GM23248 (cell line): ENCODE measurements at regions not wholly inside any gene's neighbourhood (a gene's known extent, or its start where the extent isn't known, plus 50 kb on each side); places are given as distances from the start of the nearest gene placed in this dataset.

Experiments
- DNase-seq: peaks from one replicate; pipeline ENCODE4 v3.0.0-alpha.2; 2015
- H2AFZ ChIP-seq: fragments of 200-600 bp; sonication (generic); 2 replicates; pipeline ENCODE4 v1.6.1; 2016; ENCODE audit warnings: antibody characterized with exemption
- H3F3A ChIP-seq: fragments of 200-600 bp; sonication (generic); 2 replicates; pipeline ENCODE4 v1.6.1; 2016; ENCODE audit warnings: mild to moderate bottlenecking, antibody characterized with exemption, mixed run types; ENCODE audit not compliant: insufficient read depth
- H3K27ac ChIP-seq: fragments of 200-600 bp; sonication (generic); 2 replicates; pipeline ENCODE4 v1.5.1; 2016; ENCODE audit warnings: mild to moderate bottlenecking
- H3K27me3 ChIP-seq: fragments of 200-600 bp; sonication (generic); replicated peaks from 2 replicates; pipeline ENCODE4 v1.6.1; 2016; ENCODE audit warnings: mild to moderate bottlenecking; ENCODE audit not compliant: insufficient read depth
- H3K36me3 ChIP-seq: fragments of 200-600 bp; sonication (generic); 2 replicates; pipeline ENCODE4 v1.6.1; 2016; ENCODE audit warnings: low read depth, mild to moderate bottlenecking
- H3K4me1 ChIP-seq: fragments of 200-600 bp; sonication (generic); 2 replicates; pipeline ENCODE4 v1.6.1; 2016; ENCODE audit warnings: mild to moderate bottlenecking; ENCODE audit not compliant: insufficient read depth
- H3K4me2 ChIP-seq: fragments of 200-600 bp; sonication (generic); one replicate; pipeline ENCODE4 v1.6.1; 2016; ENCODE audit warnings: mild to moderate bottlenecking; ENCODE audit not compliant: unreplicated experiment
- H3K4me3 ChIP-seq: fragments of 200-600 bp; sonication (generic); 2 replicates; pipeline ENCODE4 v1.5.1; 2016; ENCODE audit warnings: mild to moderate bottlenecking
- H3K79me2 ChIP-seq: fragments of 200-600 bp; sonication (generic); 2 replicates; pipeline ENCODE4 v1.6.1; 2016; ENCODE audit warnings: mild to moderate bottlenecking; ENCODE audit not compliant: insufficient read depth
- H3K9ac ChIP-seq: fragments of 200-600 bp; sonication (generic); 2 replicates; pipeline ENCODE4 v1.6.1; 2016; ENCODE audit warnings: mild to moderate bottlenecking
- H3K9me2 ChIP-seq: fragments of 200-600 bp; sonication (generic); 2 replicates; pipeline ENCODE4 v1.6.1; 2016; ENCODE audit warnings: mixed run types, mild to moderate bottlenecking, moderate library complexity; ENCODE audit not compliant: insufficient read depth
- H3K9me3 ChIP-seq: fragments of 200-600 bp; sonication (generic); one replicate; pipeline ENCODE4 v1.6.1; 2017; ENCODE audit warnings: low read depth
- H4K20me1 ChIP-seq: fragments of 200-600 bp; sonication (generic); 2 replicates; pipeline ENCODE4 v1.6.0; 2016; ENCODE audit not compliant: insufficient read depth
- EZH2 ChIP-seq: fragments of 200-600 bp; sonication (generic); IDR thresholded peaks from 2 replicates; pipeline ENCODE4 v1.6.1; 2018; ENCODE audit warnings: antibody characterized with exemption, mild to moderate bottlenecking; ENCODE audit not compliant: insufficient read depth, poor library complexity, severe bottlenecking
- EZH2phosphoT487 ChIP-seq: fragments of 200-600 bp; sonication (generic); IDR thresholded peaks from 2 replicates; pipeline ENCODE4 v1.6.1; 2018; ENCODE audit warnings: antibody characterized with exemption, moderate library complexity, mild to moderate bottlenecking, low read depth; ENCODE audit not compliant: insufficient read depth
- WGBS, 2 experiments: methylation state at CpG; one replicate each; pipeline ENCODE4 v1.1.6; 2015 to 2017; ENCODE audit warnings: low lambda C conversion rate in 2 of 2, low coverage in 1 of 2; ENCODE audit errors: missing lambda C conversion rate in 2 of 2; 5-methylcytosine and 5-hydroxymethylcytosine counted together
- in situ Hi-C: fragments of 300-500 bp; cut with MboI; formaldehyde crosslinking; loops from 2 replicates; pipeline ENCODE4 v1.15.0; 2020

DNA sequence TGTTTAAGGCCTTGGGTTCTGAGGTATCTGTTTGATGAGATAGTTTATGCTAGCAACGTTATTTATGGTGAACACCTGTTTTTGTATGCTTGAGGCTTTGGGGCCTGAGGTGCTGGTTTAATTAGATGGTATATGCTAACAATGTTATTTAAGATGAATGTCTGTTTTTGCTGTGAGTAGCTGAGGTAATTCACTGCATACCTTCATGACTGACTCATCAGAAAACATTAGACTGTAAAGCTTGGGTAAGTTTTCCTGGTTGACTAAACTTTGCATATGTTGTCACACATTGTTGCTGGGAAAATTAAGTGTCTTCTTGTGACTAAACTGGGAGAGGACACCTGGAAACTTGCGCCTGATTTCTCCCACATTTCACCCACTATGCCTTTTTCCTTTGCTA is 1026.6 kb downstream of the RAPGEF2 start:
- Histone ChIP-seq H3K9ac (no peak overlapping the region), H3K36me3 (no peaks in the 10 kb centered on the region; the same call in 1 of the 2 replicates), H3K4me1 (no peaks in the 10 kb centered on the region), H3K79me2 (no peaks in the 10 kb centered on the region), H3K27ac (no peak overlapping the region), H4K20me1 (no peaks in the 10 kb centered on the region), H3K4me2 (no peak overlapping the region), H3K9me2 (no peaks in the 10 kb centered on the region), H3F3A (no peaks in the 10 kb centered on the region), H3K9me3 (peaks cover 7% of the 10 kb centered on the region), H2AFZ (no peak overlapping the region), H3K4me3 (no peak overlapping the region), H3K27me3 (no peaks in the 10 kb centered on the region)
- 8 to 9% methylated on average over 2 of the region's 2 CpGs for WGBS, 2 experiments
- no peak for DNase-seq
- TF ChIP-seq EZH2 (no peak), EZH2phosphoT487 (no peak)
- in situ Hi-C loops: no loop called here

DNA sequence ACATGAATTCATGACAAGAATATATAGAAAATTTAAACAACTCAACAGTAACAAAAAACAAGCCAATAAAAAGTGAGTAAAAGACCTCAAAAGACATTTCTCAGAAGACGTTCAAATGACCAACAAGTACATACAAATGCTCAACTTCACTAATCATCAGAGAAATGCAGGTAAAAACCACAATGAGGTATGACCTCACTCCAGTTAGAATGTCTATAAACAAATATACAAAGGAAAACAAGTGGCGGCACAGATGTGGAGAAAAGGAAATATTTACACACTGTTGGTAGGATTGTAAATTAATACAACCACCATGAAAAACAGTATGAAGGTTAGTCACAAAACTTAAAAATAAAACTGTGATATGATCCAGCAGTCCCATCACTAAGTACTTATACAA is 1033.1 kb downstream of the RAPGEF2 start:
- Histone ChIP-seq H4K20me1 (no peaks in the 10 kb centered on the region; the same call in 1 of the 2 replicates), H3K27ac (no peak overlapping the region), H3K79me2 (no peaks in the 10 kb centered on the region), H3K9ac (no peak overlapping the region), H3K27me3 (no peaks in the 10 kb centered on the region), H3K4me1 (no peaks in the 10 kb centered on the region), H2AFZ (no peak overlapping the region), H3K9me3 (peaks cover 7% of the 10 kb centered on the region), H3K4me3 (no peak overlapping the region), H3K9me2 (no peaks in the 10 kb centered on the region), H3K4me2 (no peak overlapping the region), H3F3A (no peaks in the 10 kb centered on the region), H3K36me3 (no peaks in the 10 kb centered on the region; the same call in 1 of the 2 replicates)
- 39 to 42% methylated on average over 2 of the region's 2 CpGs for WGBS, 2 experiments
- in situ Hi-C loops: no loop called here
- no peak for TF ChIP-seq EZH2phosphoT487
- no peak for TF ChIP-seq EZH2
- DNase-seq: no peak

DNA sequence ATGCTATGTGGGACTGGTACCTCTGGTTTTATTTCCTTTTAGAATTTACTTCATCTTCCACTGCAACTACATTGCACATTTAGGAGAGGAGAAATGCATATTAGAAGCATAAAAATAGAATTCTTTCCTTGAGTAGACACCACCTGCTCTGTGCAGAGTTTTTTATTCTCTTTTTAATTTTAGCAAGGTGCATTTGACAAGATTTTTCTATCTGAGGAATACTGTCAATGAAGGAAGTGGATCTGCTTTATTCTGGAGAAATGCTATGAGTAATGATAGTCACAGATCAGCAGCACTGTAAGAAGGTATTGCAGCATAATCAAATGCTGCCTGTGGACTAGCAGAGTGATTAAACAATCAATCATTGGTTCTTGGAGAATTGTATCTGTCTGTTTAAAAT is 1038.3 kb downstream of the RAPGEF2 start:
- no peak overlapping the region for H3K4me3 ChIP-seq
- no peaks in the 10 kb centered on the region for H4K20me1 ChIP-seq
- no peak overlapping the region for H3K9ac ChIP-seq
- H3K27ac ChIP-seq: no peak overlapping the region
- no peak overlapping the region for H3K4me2 ChIP-seq
- in situ Hi-C loops: no loop called here
- no peaks in the 10 kb centered on the region for H3K4me1 ChIP-seq
- TF ChIP-seq EZH2 (no peak), EZH2phosphoT487 (no peak)
- no peaks in the 10 kb centered on the region for H3K9me3 ChIP-seq
- no peak overlapping the region for H2AFZ ChIP-seq
- no peaks in the 10 kb centered on the region for H3K27me3 ChIP-seq
- no peaks in the 10 kb centered on the region for H3K36me3 ChIP-seq
- no peak for DNase-seq
- H3K79me2 ChIP-seq: no peaks in the 10 kb centered on the region
- H3F3A ChIP-seq: no peaks in the 10 kb centered on the region
- H3K9me2 ChIP-seq: no peaks in the 10 kb centered on the region

DNA sequence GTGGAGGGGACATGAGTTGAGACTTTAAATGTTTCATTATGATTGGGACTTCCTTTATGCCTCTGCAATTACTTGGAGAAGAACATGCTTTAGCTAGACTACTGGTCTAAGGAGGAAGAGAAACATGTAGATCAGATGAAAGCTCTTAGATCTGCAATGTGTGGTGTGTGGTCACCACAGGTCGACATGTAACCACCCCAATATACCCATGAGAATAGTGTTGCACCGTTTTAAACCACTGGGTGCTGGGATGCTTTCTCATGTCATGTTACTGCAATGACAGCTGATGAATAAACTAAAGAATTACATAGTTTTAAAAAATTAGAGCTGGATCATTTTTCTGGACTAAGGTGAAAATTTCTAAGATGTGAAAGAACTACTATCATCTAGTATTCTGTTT is 1039.7 kb downstream of the RAPGEF2 start:
- no peaks in the 10 kb centered on the region for H3K4me1 ChIP-seq
- H4K20me1 ChIP-seq: no peaks in the 10 kb centered on the region
- TF ChIP-seq EZH2: no peak
- TF ChIP-seq EZH2phosphoT487: no peak
- WGBS, 2 experiments: 0 to 4% methylated on average over 2 of the region's 2 CpGs
- H3K4me3 ChIP-seq: no peak overlapping the region
- DNase-seq: no peak
- H3K9me3 ChIP-seq: no peaks in the 10 kb centered on the region
- H3K4me2 ChIP-seq: no peak overlapping the region
- H3K36me3 ChIP-seq: no peaks in the 10 kb centered on the region
- no peaks in the 10 kb centered on the region for H3F3A ChIP-seq
- no peaks in the 10 kb centered on the region for H3K27me3 ChIP-seq
- no peaks in the 10 kb centered on the region for H3K79me2 ChIP-seq
- no peaks in the 10 kb centered on the region for H3K9me2 ChIP-seq
- in situ Hi-C loops: no loop called here
- H3K9ac ChIP-seq: no peak overlapping the region
- H2AFZ ChIP-seq: no peak overlapping the region
- no peak overlapping the region for H3K27ac ChIP-seq

DNA sequence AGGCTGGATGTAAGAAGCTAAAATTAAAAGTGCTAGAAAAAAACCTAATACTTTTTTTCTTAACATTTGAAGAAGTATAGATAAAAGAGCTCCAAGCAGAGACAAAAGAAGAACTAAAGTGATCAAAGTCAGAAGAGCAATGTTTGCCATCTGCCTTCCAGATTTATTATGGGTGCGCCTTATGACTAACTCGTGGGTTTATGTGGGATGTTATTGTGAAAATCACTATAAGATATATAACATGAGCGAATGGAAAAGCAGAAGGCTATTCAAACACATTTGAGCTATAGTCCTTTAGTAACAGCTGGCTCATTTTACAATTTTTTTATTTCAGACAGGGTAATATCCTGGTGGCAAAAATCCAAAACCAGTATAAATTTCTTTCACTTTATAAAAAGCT is 1040.7 kb downstream of the RAPGEF2 start:
- Histone ChIP-seq H3K9me2 (no peaks in the 10 kb centered on the region), H2AFZ (no peak overlapping the region), H4K20me1 (no peaks in the 10 kb centered on the region), H3K4me1 (no peaks in the 10 kb centered on the region), H3F3A (no peaks in the 10 kb centered on the region), H3K4me2 (no peak overlapping the region), H3K27me3 (no peaks in the 10 kb centered on the region), H3K9ac (no peak overlapping the region), H3K79me2 (no peaks in the 10 kb centered on the region), H3K4me3 (no peak overlapping the region), H3K27ac (no peak overlapping the region), H3K9me3 (no peaks in the 10 kb centered on the region), H3K36me3 (no peaks in the 10 kb centered on the region)
- 2 to 4% methylated on average over 3 of the region's 3 CpGs for WGBS, 2 experiments
- in situ Hi-C loops: no loop called here
- DNase-seq: no peak
- TF ChIP-seq EZH2 (no peak), EZH2phosphoT487 (no peak)
